H9 (cell line): ENCODE measurements at regions not wholly inside any gene's neighbourhood (a gene's known extent, or its start where the extent isn't known, plus 50 kb on each side); places are given as distances from the start of the nearest gene placed in this dataset.

Experiments
- DNase-seq: peaks from one replicate; pipeline ENCODE4 v3.0.0-alpha.2; 2017
- H2AFZ ChIP-seq: one replicate; pipeline ENCODE4 v1.6.1; 2013; ENCODE audit warnings: mild to moderate bottlenecking, low read length, control low read depth, moderate library complexity
- H2AK5ac ChIP-seq: 2 replicates; pipeline ENCODE4 v1.6.1; 2013; ENCODE audit warnings: low read length, control low read depth, mixed read lengths; ENCODE audit not compliant: insufficient read length
- H2BK120ac ChIP-seq: one replicate; pipeline ENCODE4 v1.6.1; 2013; ENCODE audit warnings: low read depth, mild to moderate bottlenecking, low read length, control low read depth, inconsistent platforms; ENCODE audit not compliant: poor library complexity, severe bottlenecking
- H2BK12ac ChIP-seq: 2 replicates; pipeline ENCODE4 v1.6.1; 2013; ENCODE audit warnings: low read length, control low read depth, mixed read lengths, low read depth; ENCODE audit not compliant: insufficient read length
- H2BK15ac ChIP-seq: 2 replicates; pipeline ENCODE4 v1.6.1; 2013; ENCODE audit warnings: low read depth, low read length, control low read depth
- H2BK20ac ChIP-seq: one replicate; pipeline ENCODE4 v1.6.1; 2013; ENCODE audit warnings: low read depth, mild to moderate bottlenecking, low read length, control low read depth, inconsistent platforms; ENCODE audit not compliant: poor library complexity, severe bottlenecking
- H2BK5ac ChIP-seq: 2 replicates; pipeline ENCODE4 v1.6.1; 2013; ENCODE audit warnings: low read length, control low read depth, mixed read lengths; ENCODE audit not compliant: insufficient read length
- H3K14ac ChIP-seq: 2 replicates; pipeline ENCODE4 v1.6.1; 2013; ENCODE audit warnings: low read length, control low read depth; ENCODE audit not compliant: insufficient read depth
- H3K18ac ChIP-seq: 2 replicates; pipeline ENCODE4 v1.6.1; 2013; ENCODE audit warnings: low read depth, mild to moderate bottlenecking, mixed read lengths, low read length, control low read depth; ENCODE audit not compliant: insufficient read length
- H3K23ac ChIP-seq: 2 replicates; pipeline ENCODE4 v1.6.1; 2013; ENCODE audit warnings: low read length, control low read depth, mixed read lengths, low read depth; ENCODE audit not compliant: insufficient read length
- H3K23me2 ChIP-seq: 2 replicates; pipeline ENCODE4 v1.6.1; 2013; ENCODE audit warnings: low read depth, mild to moderate bottlenecking, mixed read lengths, low read length, control low read depth; ENCODE audit not compliant: insufficient read length, poor library complexity, severe bottlenecking
- H3K27ac ChIP-seq: 2 replicates; pipeline ENCODE4 v1.5.1; 2013; ENCODE audit warnings: low read length, control low read depth, mixed read lengths, low read depth; ENCODE audit not compliant: insufficient read length
- H3K27me3 ChIP-seq: 2 replicates; pipeline ENCODE4 v1.6.1; 2013; ENCODE audit warnings: low read length, control low read depth, inconsistent platforms; ENCODE audit not compliant: insufficient read depth
- H3K4ac ChIP-seq: 2 replicates; pipeline ENCODE4 v1.6.1; 2013; ENCODE audit warnings: low read depth, mild to moderate bottlenecking, control low read depth, inconsistent platforms, low read length, moderate library complexity
- H3K4me1 ChIP-seq: 2 replicates; pipeline ENCODE4 v1.6.1; 2013; ENCODE audit warnings: low read length, control low read depth, inconsistent platforms; ENCODE audit not compliant: insufficient read depth
- H3K4me2 ChIP-seq: 2 replicates; pipeline ENCODE4 v1.6.1; 2013; ENCODE audit warnings: low read length, control low read depth, mixed read lengths; ENCODE audit not compliant: insufficient read length, insufficient read depth
- H3K56ac ChIP-seq: 2 replicates; pipeline ENCODE4 v1.6.1; 2013; ENCODE audit warnings: low read depth, mild to moderate bottlenecking, mixed read lengths, low read length, control low read depth; ENCODE audit not compliant: insufficient read length
- H3K79me1 ChIP-seq: 2 replicates; pipeline ENCODE4 v1.6.1; 2013; ENCODE audit warnings: low read depth, mild to moderate bottlenecking, moderate library complexity, low read length, control low read depth, inconsistent platforms; ENCODE audit not compliant: insufficient read depth, poor library complexity, severe bottlenecking
- H3K79me2 ChIP-seq: 2 replicates; pipeline ENCODE4 v1.6.1; 2013; ENCODE audit warnings: low read length, control low read depth, inconsistent platforms; ENCODE audit not compliant: insufficient read depth
- H3K9ac ChIP-seq: 2 replicates; pipeline ENCODE4 v1.6.1; 2013; ENCODE audit warnings: low read length, control low read depth, mixed read lengths; ENCODE audit not compliant: insufficient read length; ENCODE audit errors: extremely low read depth
- H3K9me3 ChIP-seq: one replicate; pipeline ENCODE4 v1.6.1; 2013; ENCODE audit warnings: low read depth, low read length, inconsistent platforms; ENCODE audit not compliant: control insufficient read depth
- H3T11ph ChIP-seq: one replicate; pipeline ENCODE4 v1.6.1; 2013; ENCODE audit warnings: mild to moderate bottlenecking, low read length, control low read depth, inconsistent platforms
- H4K20me1 ChIP-seq: one replicate; pipeline ENCODE4 v1.6.1; 2013; ENCODE audit not compliant: control insufficient read depth, insufficient read length, insufficient read depth
- H4K5ac ChIP-seq: 2 replicates; pipeline ENCODE4 v1.6.1; 2013; ENCODE audit warnings: low read depth, mild to moderate bottlenecking, mixed read lengths, low read length, control low read depth; ENCODE audit not compliant: insufficient read length
- H4K8ac ChIP-seq: replicated peaks from 2 replicates; pipeline ENCODE4 v1.6.1; 2013; ENCODE audit warnings: low read length, control low read depth, mixed read lengths, low read depth; ENCODE audit not compliant: insufficient read length
- H4K91ac ChIP-seq: 2 replicates; pipeline ENCODE4 v1.6.1; 2013; ENCODE audit warnings: low read depth, mild to moderate bottlenecking, moderate library complexity, mixed read lengths, low read length, control low read depth; ENCODE audit not compliant: insufficient read length
- H3K27ac Mint-ChIP-seq, 3 experiments: 2 replicates in 2 of 3; 3 replicates in 1 of 3; pipeline ENCODE4 v1.8.0; 2020 to 2021; ENCODE audit warnings: mixed read lengths in 3 of 3, mild to moderate bottlenecking in 1 of 3, moderate library complexity in 1 of 3
- H3K27me3 Mint-ChIP-seq: 2 replicates; pipeline ENCODE4 v1.8.0; 2021; ENCODE audit warnings: low read depth, mild to moderate bottlenecking, moderate library complexity, mixed read lengths
- H3K36me3 Mint-ChIP-seq, 3 experiments: 2 replicates in 2 of 3; 3 replicates in 1 of 3; pipeline ENCODE4 v1.8.0; 2020 to 2021; ENCODE audit warnings: low read depth in 3 of 3, mixed read lengths in 3 of 3; ENCODE audit not compliant: insufficient read depth in 1 of 3
- H3K4me1 Mint-ChIP-seq, 2 experiments: 2 replicates each; pipeline ENCODE4 v1.8.0; 2020; ENCODE audit warnings: mixed read lengths in 2 of 2
- H3K4me3 Mint-ChIP-seq, 2 experiments: 2 replicates in 1 of 2; 3 replicates in 1 of 2; pipeline ENCODE4 v1.8.0; 2020 to 2021; ENCODE audit warnings: mild to moderate bottlenecking in 2 of 2, mixed read lengths in 2 of 2, moderate library complexity in 1 of 2
- H3K9me3 Mint-ChIP-seq, 2 experiments: 2 replicates in 1 of 2; 3 replicates in 1 of 2; pipeline ENCODE4 v1.8.0; 2020; ENCODE audit warnings: mild to moderate bottlenecking in 2 of 2, mixed read lengths in 2 of 2, moderate library complexity in 1 of 2
- CTCF ChIP-seq: fragments of 200-600 bp; sonication (generic); conservative IDR thresholded peaks from 3 replicates; pipeline ENCODE4 v1.8.0; 2021; ENCODE audit warnings: antibody characterized with exemption, mild to moderate bottlenecking
- WGBS: extraction: QIAGEN DNeasy Blood & Tissue Kit; methylation state at CpG from one replicate; pipeline ENCODE4 v1.1.7; 2013; ENCODE audit warnings: missing lambda C conversion rate, low lambda C conversion rate, mixed read lengths; ENCODE audit not compliant: insufficient read length; ENCODE audit errors: extremely low coverage; 5-methylcytosine and 5-hydroxymethylcytosine counted together

GRCh38 chr6:94454231-94454630 is 1034.9 kb upstream of the EPHA7 start:
- Histone ChIP-seq H3K18ac (no peak overlapping the region), H3K23me2 (no peaks in the 10 kb centered on the region), H2BK20ac (no peak overlapping the region), H2BK120ac (no peak overlapping the region), H3K4me2 (no peak overlapping the region), H3K23ac (no peak overlapping the region), H3K4ac (no peak overlapping the region), H2BK5ac (no peak overlapping the region), H3K79me1 (no peaks in the 10 kb centered on the region), H3K9ac (no peak overlapping the region), H4K20me1 (no peaks in the 10 kb centered on the region), H3K79me2 (no peaks in the 10 kb centered on the region), H4K5ac (no peak overlapping the region), H2AK5ac (no peak overlapping the region), H3K4me1 (no peaks in the 10 kb centered on the region), H3K9me3 (no peaks in the 10 kb centered on the region), H2AFZ (no peak overlapping the region), H3K56ac (no peak overlapping the region), H3T11ph (no peak overlapping the region), H3K14ac (no peak overlapping the region), H4K8ac (no peak overlapping the region), H3K27me3 (no peaks in the 10 kb centered on the region), H3K27ac (no peak overlapping the region), H4K91ac (no peak overlapping the region), H2BK15ac (no peak overlapping the region), H2BK12ac (no peak overlapping the region)
- Mint-ChIP-seq H3K4me3 (no peak overlapping the region), H3K4me1 (no peaks in the 10 kb centered on the region), H3K27me3 (no peaks in the 10 kb centered on the region), H3K36me3 (no peaks in the 10 kb centered on the region; a peak in 3 of 7 replicates), H3K9me3 (0 out of 5 replicates have a peak, but pooled peaks cover 0 to 3% of the 10 kb centered on the region in 2 experiments), H3K27ac (no peak overlapping the region)
- no peak for DNase-seq
- no CpG with 5 or more reads among the region's 2 CpGs for WGBS
- TF ChIP-seq CTCF: no peak
